T-cell (primary cell): ENCODE measurements at regions not wholly inside any gene's neighbourhood (a gene's known extent, or its start where the extent isn't known, plus 50 kb on each side); places are given as distances from the start of the nearest gene placed in this dataset.

Experiments used
- ATAC-seq, 4 experiments: fragments of 200-7000 bp in 3 of 4; fragments of 150-1000 bp in 1 of 4; cut with Tn5 transposase; replicated peaks in 1 of 4; 1 replicate in 3 of 4; 2 replicates in 1 of 4; pipeline ENCODE4 v1.10.0; 2021; ENCODE audit warnings: moderate library complexity in 3 of 4, mild to moderate bottlenecking in 2 of 4, moderate number of reproducible peaks in 1 of 4
- CTCF ChIA-PET, 2 donors: fragments of 300-600 bp; sonication (Branson Sonifier 250); formaldehyde crosslinking; loops; one replicate each; lab custom pipeline; 2022; ENCODE audit warnings: antibody characterized with exemption in 2 of 2; lab: Charles Lee
- POLR2A ChIA-PET, 2 donors: fragments of 300-600 bp; sonication (Branson Sonifier 250); formaldehyde crosslinking; loops; one replicate each; lab custom pipeline; 2022; ENCODE audit warnings: antibody characterized with exemption in 2 of 2; lab: Charles Lee
- DNase-seq, 35 experiments: peaks; one replicate each; pipeline versions ENCODE4 v3.0.0 to v3.0.0-alpha.2; 2013 to 2023
- H3K27ac ChIP-seq: one replicate; pipeline ENCODE4 v1.5.1; 2013; ENCODE audit warnings: low read length
- H3K27me3 ChIP-seq, 2 experiments: replicated peaks in 1 of 2; 1 replicate in 1 of 2; 2 replicates in 1 of 2; pipeline versions ENCODE4 v1.6.1 to v1.7.0; 2013; ENCODE audit warnings: low read length in 1 of 2, mixed read lengths in 1 of 2; ENCODE audit not compliant: control insufficient read depth in 2 of 2, insufficient read depth in 2 of 2; ENCODE audit errors: extremely low read depth in 1 of 2
- H3K36me3 ChIP-seq, 2 donors: 1 replicate in 1 of 2; 2 replicates in 1 of 2; pipeline versions ENCODE4 v1.6.1 to v1.7.0; 2013; ENCODE audit warnings: low read length in 1 of 2; ENCODE audit not compliant: control insufficient read depth in 2 of 2, insufficient read depth in 1 of 2; ENCODE audit errors: extremely low read depth in 1 of 2
- H3K4me1 ChIP-seq, 2 experiments: 1 replicate in 1 of 2; 2 replicates in 1 of 2; pipeline versions ENCODE4 v1.6.1 to v1.7.0; 2013; ENCODE audit warnings: low read length in 2 of 2, mixed read lengths in 1 of 2; ENCODE audit not compliant: insufficient read depth in 2 of 2, control insufficient read depth in 1 of 2; ENCODE audit errors: extremely low read depth in 1 of 2
- H3K4me3 ChIP-seq, 2 donors: 1 replicate in 1 of 2; 2 replicates in 1 of 2; pipeline versions ENCODE4 v1.5.1 to v1.7.0; 2013; ENCODE audit warnings: mild to moderate bottlenecking in 2 of 2, low read length in 1 of 2, moderate library complexity in 1 of 2; ENCODE audit not compliant: control insufficient read depth in 1 of 2; ENCODE audit errors: extremely low read depth in 1 of 2
- H3K9me3 ChIP-seq: 2 replicates; pipeline ENCODE4 v1.7.0; 2013
- H3K27ac Mint-ChIP-seq, 2 donors: one replicate each; pipeline ENCODE4 v1.8.0; 2020 to 2021; ENCODE audit warnings: mild to moderate bottlenecking in 2 of 2, mixed read lengths in 2 of 2
- H3K27me3 Mint-ChIP-seq, 2 donors: one replicate each; pipeline ENCODE4 v1.8.0; 2021 to 2022; ENCODE audit warnings: mixed read lengths in 2 of 2
- H3K36me3 Mint-ChIP-seq: one replicate; pipeline ENCODE4 v1.8.0; 2021; ENCODE audit warnings: mixed read lengths
- H3K4me1 Mint-ChIP-seq, 3 donors: one replicate each; pipeline ENCODE4 v1.8.0; 2020 to 2022; ENCODE audit warnings: mixed read lengths in 3 of 3, mild to moderate bottlenecking in 1 of 3
- H3K4me3 Mint-ChIP-seq, 3 donors: one replicate each; pipeline ENCODE4 v1.8.0; 2020 to 2022; ENCODE audit warnings: mild to moderate bottlenecking in 3 of 3, mixed read lengths in 3 of 3, moderate library complexity in 3 of 3
- H3K9me3 Mint-ChIP-seq, 3 donors: one replicate each; pipeline ENCODE4 v1.8.0; 2020 to 2022; ENCODE audit warnings: mixed read lengths in 3 of 3
- WGBS: methylation state at CpG from one replicate; pipeline ENCODE4 v1.1.5; 2013; ENCODE audit warnings: missing lambda C conversion rate; ENCODE audit not compliant: insufficient coverage; 5-methylcytosine and 5-hydroxymethylcytosine counted together

- H3K4me3 Mint-ChIP-seq: no peak overlapping the region
Measured at GRCh38 chr4:36722986-36723385, 441.6 kb downstream of the DTHD1 start.

GRCh38 chr4:36734334-36734733, 452.9 kb downstream of the DTHD1 start:
- no peak overlapping the region for H3K27ac ChIP-seq
- no peak for DNase-seq
- no peaks in the 10 kb centered on the region for H3K36me3 ChIP-seq
- no peak overlapping the region for H3K4me3 Mint-ChIP-seq
- H3K36me3 Mint-ChIP-seq: no peaks in the 10 kb centered on the region
- no peaks in the 10 kb centered on the region for H3K4me1 ChIP-seq
- POLR2A ChIA-PET: no interaction called here
- no peak overlapping the region for H3K27ac Mint-ChIP-seq
- ATAC-seq: no peak
- H3K4me3 ChIP-seq: no peak overlapping the region
- H3K9me3 ChIP-seq: no peaks in the 10 kb centered on the region
- CTCF ChIA-PET: no interaction called here
- no peaks in the 10 kb centered on the region for H3K27me3 Mint-ChIP-seq
- WGBS: no CpG with 5 or more reads among the region's 1 CpG
- H3K27me3 ChIP-seq: no peaks in the 10 kb centered on the region
- no peaks in the 10 kb centered on the region for H3K9me3 Mint-ChIP-seq
- H3K4me1 Mint-ChIP-seq: no peaks in the 10 kb centered on the region

More at GRCh38 chr4:36722986-36723385, 441.6 kb downstream of the DTHD1 start:
- Mint-ChIP-seq H3K4me1 (no peaks in the 10 kb centered on the region), H3K27me3 (peaks cover 0 to 3% of the 10 kb centered on the region in 2 donors), H3K27ac (no peak overlapping the region), H3K36me3 (no peaks in the 10 kb centered on the region), H3K9me3 (no peaks in the 10 kb centered on the region)
- no CpG with 5 or more reads among the region's 1 CpG for WGBS
- CTCF ChIA-PET: no interaction called here
- H3K27me3 ChIP-seq: no peaks in the 10 kb centered on the region
- H3K4me1 ChIP-seq: no peaks in the 10 kb centered on the region
- DNase-seq: no peak
- POLR2A ChIA-PET: no interaction called here
- no peak for ATAC-seq
- H3K4me3 ChIP-seq: no peak overlapping the region
- H3K36me3 ChIP-seq: no peaks in the 10 kb centered on the region
- H3K27ac ChIP-seq: no peak overlapping the region
- no peaks in the 10 kb centered on the region for H3K9me3 ChIP-seq

- 83% methylated on average over 1 of the region's 2 CpGs for WGBS
- ChIA-PET POLR2A (no interaction called here), CTCF (no interaction called here)
- Histone ChIP-seq H3K36me3 (no peaks in the 10 kb centered on the region), H3K27me3 (no peaks in the 10 kb centered on the region), H3K9me3 (no peaks in the 10 kb centered on the region), H3K27ac (no peak overlapping the region), H3K4me3 (no peak overlapping the region), H3K4me1 (no peaks in the 10 kb centered on the region)
- no peaks in the 10 kb centered on the region for H3K9me3 Mint-ChIP-seq
- no peak overlapping the region for H3K27ac Mint-ChIP-seq
- no peaks in the 10 kb centered on the region for H3K4me1 Mint-ChIP-seq
- no peak for DNase-seq
- ATAC-seq: no peak
- H3K4me3 Mint-ChIP-seq: no peak overlapping the region
- H3K27me3 Mint-ChIP-seq: no peaks in the 10 kb centered on the region
- no peaks in the 10 kb centered on the region for H3K36me3 Mint-ChIP-seq
Measured at GRCh38 chr4:36737691-36738090, 456.3 kb downstream of the DTHD1 start.

DNA sequence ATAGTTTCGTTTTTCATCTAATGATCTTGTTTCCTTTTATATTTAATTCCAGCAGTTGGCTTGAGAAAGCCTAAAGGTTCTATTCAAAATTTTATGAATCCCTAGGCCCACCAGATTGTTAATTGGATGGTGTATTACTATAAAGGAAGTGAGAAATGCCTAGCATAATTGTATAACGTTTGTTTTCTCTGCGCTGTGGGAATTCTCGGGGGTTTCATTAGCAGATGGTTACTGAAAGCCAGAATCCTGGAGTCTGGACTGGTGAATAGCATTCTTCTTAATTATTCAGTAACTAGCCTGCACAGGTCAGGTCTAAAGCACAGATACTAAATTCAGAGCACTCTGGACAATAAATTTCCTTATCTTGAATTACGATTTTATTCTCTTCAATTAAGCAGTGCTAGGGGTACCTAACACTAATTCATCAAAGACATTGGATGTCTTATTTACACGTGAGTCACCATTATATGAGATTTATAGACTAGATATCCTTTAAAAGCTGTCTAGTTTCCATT, 459.4 kb downstream of the DTHD1 start:
- H3K36me3 ChIP-seq: no peaks in the 10 kb centered on the region
- H3K27ac ChIP-seq: no peak overlapping the region
- no peak overlapping the region for H3K4me3 Mint-ChIP-seq
- H3K27ac Mint-ChIP-seq: no peak overlapping the region
- no peaks in the 10 kb centered on the region for H3K36me3 Mint-ChIP-seq
- no peaks in the 10 kb centered on the region for H3K4me1 Mint-ChIP-seq
- H3K4me1 ChIP-seq: no peaks in the 10 kb centered on the region
- no peak overlapping the region for H3K4me3 ChIP-seq
- ChIA-PET POLR2A (no interaction called here), CTCF (no interaction called here)
- no peaks in the 10 kb centered on the region for H3K27me3 ChIP-seq
- no CpG with 5 or more reads among the region's 6 CpGs for WGBS
- no peaks in the 10 kb centered on the region for H3K9me3 ChIP-seq
- no peak for DNase-seq
- H3K9me3 Mint-ChIP-seq: peaks cover 0 to 7% (median 0%) of the 10 kb centered on the region in 3 donors
- no peaks in the 10 kb centered on the region for H3K27me3 Mint-ChIP-seq
- ATAC-seq: no peak

DNA sequence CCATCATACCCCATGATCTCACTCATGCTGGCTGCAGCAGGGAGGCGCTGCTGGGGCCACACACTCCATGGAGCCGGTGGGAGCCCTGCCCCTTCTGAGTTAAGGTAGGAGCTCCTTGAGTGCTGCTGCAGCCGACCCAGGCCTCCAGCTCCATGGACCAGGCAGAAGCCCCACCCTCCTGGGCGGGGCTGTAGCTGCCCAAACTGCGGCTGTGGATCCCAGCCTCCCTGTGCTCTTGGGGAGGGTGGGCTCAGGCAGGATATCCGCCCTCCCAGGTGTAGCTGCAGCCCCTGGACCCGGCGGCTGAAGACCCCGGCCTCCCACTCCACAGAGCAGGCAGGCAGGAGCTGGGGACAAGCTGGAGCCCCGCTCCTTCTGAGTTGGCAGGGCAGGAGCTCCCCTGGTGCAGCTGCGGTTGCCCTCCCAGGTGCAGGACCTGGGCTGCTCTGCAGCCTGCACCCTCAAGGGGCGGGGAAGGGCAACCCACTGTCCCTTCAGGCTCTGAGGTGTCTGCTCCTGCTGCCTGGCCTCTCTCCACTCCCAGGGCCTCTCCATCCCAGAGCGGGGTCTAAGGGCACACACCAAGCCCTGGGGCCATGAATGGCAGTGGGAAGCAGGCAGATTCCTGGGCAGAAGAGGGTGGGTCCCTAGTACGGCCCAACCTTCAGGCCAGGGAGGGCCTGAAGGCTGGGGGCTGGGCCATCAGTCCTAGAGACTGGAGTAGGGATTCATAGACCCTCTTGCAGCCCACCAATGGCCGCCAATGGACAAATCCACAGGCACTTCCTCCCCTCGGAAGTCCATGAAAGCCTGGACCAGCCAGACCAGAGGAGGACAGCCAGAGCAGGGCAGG, 466.1 kb downstream of the DTHD1 start:
- DNase-seq (no peak), ATAC-seq (no peak)
- WGBS: 77% methylated on average over 11 of the region's 16 CpGs
- Histone ChIP-seq H3K36me3 (no peaks in the 10 kb centered on the region), H3K4me3 (no peak overlapping the region), H3K27me3 (no peaks in the 10 kb centered on the region), H3K9me3 (no peaks in the 10 kb centered on the region), H3K4me1 (no peaks in the 10 kb centered on the region), H3K27ac (no peak overlapping the region)
- H3K4me1 Mint-ChIP-seq: no peaks in the 10 kb centered on the region
- POLR2A ChIA-PET: no interaction called here
- no peaks in the 10 kb centered on the region for H3K36me3 Mint-ChIP-seq
- no peak overlapping the region for H3K27ac Mint-ChIP-seq
- no peak overlapping the region for H3K4me3 Mint-ChIP-seq
- H3K27me3 Mint-ChIP-seq: no peaks in the 10 kb centered on the region
- H3K9me3 Mint-ChIP-seq: peaks cover 0 to 7% (median 0%) of the 10 kb centered on the region in 3 donors
- CTCF ChIA-PET: no interaction called here

- no peaks in the 10 kb centered on the region for H3K9me3 Mint-ChIP-seq
- no peak overlapping the region for H3K4me3 ChIP-seq
- H3K27ac Mint-ChIP-seq: no peak overlapping the region
- no peaks in the 10 kb centered on the region for H3K36me3 Mint-ChIP-seq
- no peak overlapping the region for H3K4me3 Mint-ChIP-seq
- CTCF ChIA-PET: no interaction called here
- no peak overlapping the region for H3K27ac ChIP-seq
- DNase-seq (no peak), ATAC-seq (no peak)
- H3K36me3 ChIP-seq: no peaks in the 10 kb centered on the region
- H3K4me1 ChIP-seq: no peaks in the 10 kb centered on the region
- no peaks in the 10 kb centered on the region for H3K27me3 Mint-ChIP-seq
- POLR2A ChIA-PET: no interaction called here
- H3K4me1 Mint-ChIP-seq: no peaks in the 10 kb centered on the region
- H3K27me3 ChIP-seq: no peaks in the 10 kb centered on the region
- WGBS: no CpG with 5 or more reads among the region's 3 CpGs
- H3K9me3 ChIP-seq: no peaks in the 10 kb centered on the region
Measured at GRCh38 chr4:36753048-36753447, 471.6 kb downstream of the DTHD1 start.
